Fibroblast of the aortic adventitia (primary cell): ENCODE measurements at regions not wholly inside any gene's neighbourhood (a gene's known extent, or its start where the extent isn't known, plus 50 kb on each side); places are given as distances from the start of the nearest gene placed in this dataset.
A peak's percentile ranks its signal among the peaks of the same experiment; 100 is the strongest.

Source experiments
- DNase-seq: peaks from one replicate; pipeline ENCODE4 v3.0.0-alpha.2; 2010; ENCODE audit warnings: low read depth
- H3K4me3 ChIP-seq: 2 replicates; pipeline ENCODE4 v1.5.1; 2011; ENCODE audit warnings: low read depth, mild to moderate bottlenecking, control low read depth, low read length, moderate library complexity
- TF ChIP-seq, protein P1 (sequence below): IDR thresholded peaks from 2 replicates; pipeline ENCODE4 v1.5.1; 2011; ENCODE audit warnings: mild to moderate bottlenecking, low read length, control low read depth, inconsistent platforms; ENCODE audit not compliant: insufficient read depth

DNA sequence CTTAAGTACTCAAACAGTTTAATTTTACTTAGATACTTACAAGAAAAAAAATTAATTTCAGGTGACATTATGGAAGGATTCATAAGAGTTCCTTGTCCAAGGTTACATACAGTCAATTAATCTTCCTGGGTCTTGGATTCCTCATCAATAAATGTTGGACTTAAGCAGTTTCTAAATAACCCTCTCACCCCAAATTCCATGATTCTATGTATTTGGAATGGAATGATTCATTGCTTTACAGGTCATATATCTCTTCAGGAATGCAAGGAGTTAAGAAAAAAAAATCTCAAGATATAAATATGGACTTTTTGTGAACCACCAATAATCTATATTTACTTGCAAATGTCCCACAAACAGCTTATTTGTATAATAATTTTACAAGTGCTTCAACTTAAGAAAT lies 84.2 kb upstream of the BMP4 start:
- no peak overlapping the region for H3K4me3 ChIP-seq
- TF ChIP-seq, protein P1, sequence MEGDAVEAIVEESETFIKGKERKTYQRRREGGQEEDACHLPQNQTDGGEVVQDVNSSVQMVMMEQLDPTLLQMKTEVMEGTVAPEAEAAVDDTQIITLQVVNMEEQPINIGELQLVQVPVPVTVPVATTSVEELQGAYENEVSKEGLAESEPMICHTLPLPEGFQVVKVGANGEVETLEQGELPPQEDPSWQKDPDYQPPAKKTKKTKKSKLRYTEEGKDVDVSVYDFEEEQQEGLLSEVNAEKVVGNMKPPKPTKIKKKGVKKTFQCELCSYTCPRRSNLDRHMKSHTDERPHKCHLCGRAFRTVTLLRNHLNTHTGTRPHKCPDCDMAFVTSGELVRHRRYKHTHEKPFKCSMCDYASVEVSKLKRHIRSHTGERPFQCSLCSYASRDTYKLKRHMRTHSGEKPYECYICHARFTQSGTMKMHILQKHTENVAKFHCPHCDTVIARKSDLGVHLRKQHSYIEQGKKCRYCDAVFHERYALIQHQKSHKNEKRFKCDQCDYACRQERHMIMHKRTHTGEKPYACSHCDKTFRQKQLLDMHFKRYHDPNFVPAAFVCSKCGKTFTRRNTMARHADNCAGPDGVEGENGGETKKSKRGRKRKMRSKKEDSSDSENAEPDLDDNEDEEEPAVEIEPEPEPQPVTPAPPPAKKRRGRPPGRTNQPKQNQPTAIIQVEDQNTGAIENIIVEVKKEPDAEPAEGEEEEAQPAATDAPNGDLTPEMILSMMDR, result no peak
- DNase-seq, result peak; percentile 25

- no peak for DNase-seq
- TF ChIP-seq, protein P1, result no peak
- no peak overlapping the region for H3K4me3 ChIP-seq
These were observed 89.6 kb upstream of the BMP4 start for GRCh38 chr14:54046250-54046649.

- no peak overlapping the region for H3K4me3 ChIP-seq
- DNase-seq, result no peak
- TF ChIP-seq, protein P1, result no peak
These were observed 91.2 kb upstream of the BMP4 start for GRCh38 chr14:54047645-54048308.

- DNase-seq, result no peak
- no peak overlapping the region for H3K4me3 ChIP-seq
- TF ChIP-seq, protein P1, result no peak
These were observed 91.7 kb upstream of the BMP4 start for GRCh38 chr14:54048311-54048710.

DNA sequence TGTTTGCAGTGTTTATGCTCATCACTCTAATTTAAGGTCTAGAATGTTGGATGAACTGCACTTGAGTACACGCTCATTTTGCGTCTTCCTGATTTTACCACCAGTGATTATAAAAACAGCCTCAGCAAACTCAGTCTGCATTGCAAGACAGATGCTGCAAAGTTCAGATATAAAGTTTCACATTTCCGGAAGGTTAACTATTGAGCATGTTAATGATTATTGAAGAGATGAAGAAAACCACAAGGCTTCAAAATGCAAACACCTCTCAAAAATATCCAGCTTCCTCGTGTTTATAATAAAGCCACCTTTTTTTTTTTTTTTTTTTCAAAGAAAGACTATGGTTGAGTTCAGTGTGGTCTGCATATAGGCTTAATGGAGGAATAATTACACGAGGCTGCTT lies 92.1 kb upstream of the BMP4 start:
- no peak for DNase-seq
- H3K4me3 ChIP-seq, result no peak overlapping the region
- TF ChIP-seq, protein P1, result no peak

- TF ChIP-seq, protein P1, result no peak
- DNase-seq, result no peak
- no peak overlapping the region for H3K4me3 ChIP-seq
These were observed 94.1 kb upstream of the BMP4 start for GRCh38 chr14:54050759-54051158.
